ENCODE measurements at regions not wholly inside any gene's neighbourhood (a gene's known extent, or its start where the extent isn't known, plus 50 kb on each side); places are given as distances from the start of the nearest gene placed in this dataset.

DNA sequence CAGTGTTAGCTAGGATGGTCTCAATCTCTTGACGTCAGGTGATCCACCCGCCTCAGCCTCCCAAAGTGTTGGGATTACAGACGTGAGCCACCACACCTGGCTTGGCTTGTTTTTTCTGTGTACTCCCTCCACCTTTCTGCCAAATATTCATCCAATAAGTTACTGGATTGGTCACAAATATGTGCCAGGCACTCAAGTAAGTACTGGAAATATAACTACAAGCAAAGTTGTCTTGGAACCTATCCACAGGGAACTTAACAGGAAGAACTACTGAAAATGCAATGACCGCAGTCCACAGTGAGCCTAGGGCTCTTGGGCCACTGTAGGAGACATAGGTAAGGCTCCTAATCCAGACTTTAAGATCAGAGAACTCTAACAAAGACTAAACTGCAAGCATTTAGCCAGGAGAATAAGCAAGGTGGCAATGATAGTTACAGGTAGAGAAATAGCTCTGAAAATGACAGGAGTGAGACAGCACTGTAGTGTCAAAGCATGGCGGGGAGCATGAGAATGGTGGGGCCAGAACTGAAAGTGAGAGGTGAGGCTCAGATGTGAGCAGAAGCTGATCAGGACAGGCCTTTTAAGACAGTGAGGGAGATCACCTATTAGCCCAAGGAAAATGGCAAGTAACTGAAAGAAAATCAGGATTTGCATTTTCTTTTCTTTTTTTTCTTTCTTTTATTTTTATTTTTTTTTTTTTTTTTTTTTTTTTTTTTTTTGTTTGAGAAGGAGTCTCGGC lies 252.1 kb downstream of the RBM43 start (continued):
- TF ChIP-seq, protein P1, sequence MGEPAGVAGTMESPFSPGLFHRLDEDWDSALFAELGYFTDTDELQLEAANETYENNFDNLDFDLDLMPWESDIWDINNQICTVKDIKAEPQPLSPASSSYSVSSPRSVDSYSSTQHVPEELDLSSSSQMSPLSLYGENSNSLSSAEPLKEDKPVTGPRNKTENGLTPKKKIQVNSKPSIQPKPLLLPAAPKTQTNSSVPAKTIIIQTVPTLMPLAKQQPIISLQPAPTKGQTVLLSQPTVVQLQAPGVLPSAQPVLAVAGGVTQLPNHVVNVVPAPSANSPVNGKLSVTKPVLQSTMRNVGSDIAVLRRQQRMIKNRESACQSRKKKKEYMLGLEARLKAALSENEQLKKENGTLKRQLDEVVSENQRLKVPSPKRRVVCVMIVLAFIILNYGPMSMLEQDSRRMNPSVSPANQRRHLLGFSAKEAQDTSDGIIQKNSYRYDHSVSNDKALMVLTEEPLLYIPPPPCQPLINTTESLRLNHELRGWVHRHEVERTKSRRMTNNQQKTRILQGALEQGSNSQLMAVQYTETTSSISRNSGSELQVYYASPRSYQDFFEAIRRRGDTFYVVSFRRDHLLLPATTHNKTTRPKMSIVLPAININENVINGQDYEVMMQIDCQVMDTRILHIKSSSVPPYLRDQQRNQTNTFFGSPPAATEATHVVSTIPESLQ (CRISPR knock-in tag; IDR thresholded peaks at IDR 0.05): no peak
- no peak for TF ChIP-seq ZNF263 (CRISPR knock-in tag; IDR thresholded peaks at IDR 0.05; ENCODE audit: low read depth)
- no peak for TF ChIP-seq PRRX2 (CRISPR knock-in tag; IDR thresholded peaks at IDR 0.05)
- TF ChIP-seq NFATC4 (CRISPR knock-in tag; IDR thresholded peaks at IDR 0.05): no peak
- TF ChIP-seq ZNF232 (CRISPR knock-in tag; IDR thresholded peaks at IDR 0.05): no peak
- TF ChIP-seq, protein P2, sequence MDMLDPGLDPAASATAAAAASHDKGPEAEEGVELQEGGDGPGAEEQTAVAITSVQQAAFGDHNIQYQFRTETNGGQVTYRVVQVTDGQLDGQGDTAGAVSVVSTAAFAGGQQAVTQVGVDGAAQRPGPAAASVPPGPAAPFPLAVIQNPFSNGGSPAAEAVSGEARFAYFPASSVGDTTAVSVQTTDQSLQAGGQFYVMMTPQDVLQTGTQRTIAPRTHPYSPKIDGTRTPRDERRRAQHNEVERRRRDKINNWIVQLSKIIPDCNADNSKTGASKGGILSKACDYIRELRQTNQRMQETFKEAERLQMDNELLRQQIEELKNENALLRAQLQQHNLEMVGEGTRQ (CRISPR knock-in tag; IDR thresholded peaks at IDR 0.05): no peak

GRCh38 chr2:151007365-151007764 lies 254.3 kb downstream of the RBM43 start:
- Mint-ChIP-seq H3K27me3 (ENCODE audit: low read depth) (no peaks in the 10 kb centered on the region), H3K36me3 (peaks cover 2% of the 10 kb centered on the region; the same call in 1 of the 2 replicates), H3K27ac (no peak overlapping the region), H3K9me3 (no peaks in the 10 kb centered on the region), H3K4me1 (peaks cover 17% of the 10 kb centered on the region), H3K4me3 (no peak overlapping the region)
- TF ChIP-seq, protein P3, sequence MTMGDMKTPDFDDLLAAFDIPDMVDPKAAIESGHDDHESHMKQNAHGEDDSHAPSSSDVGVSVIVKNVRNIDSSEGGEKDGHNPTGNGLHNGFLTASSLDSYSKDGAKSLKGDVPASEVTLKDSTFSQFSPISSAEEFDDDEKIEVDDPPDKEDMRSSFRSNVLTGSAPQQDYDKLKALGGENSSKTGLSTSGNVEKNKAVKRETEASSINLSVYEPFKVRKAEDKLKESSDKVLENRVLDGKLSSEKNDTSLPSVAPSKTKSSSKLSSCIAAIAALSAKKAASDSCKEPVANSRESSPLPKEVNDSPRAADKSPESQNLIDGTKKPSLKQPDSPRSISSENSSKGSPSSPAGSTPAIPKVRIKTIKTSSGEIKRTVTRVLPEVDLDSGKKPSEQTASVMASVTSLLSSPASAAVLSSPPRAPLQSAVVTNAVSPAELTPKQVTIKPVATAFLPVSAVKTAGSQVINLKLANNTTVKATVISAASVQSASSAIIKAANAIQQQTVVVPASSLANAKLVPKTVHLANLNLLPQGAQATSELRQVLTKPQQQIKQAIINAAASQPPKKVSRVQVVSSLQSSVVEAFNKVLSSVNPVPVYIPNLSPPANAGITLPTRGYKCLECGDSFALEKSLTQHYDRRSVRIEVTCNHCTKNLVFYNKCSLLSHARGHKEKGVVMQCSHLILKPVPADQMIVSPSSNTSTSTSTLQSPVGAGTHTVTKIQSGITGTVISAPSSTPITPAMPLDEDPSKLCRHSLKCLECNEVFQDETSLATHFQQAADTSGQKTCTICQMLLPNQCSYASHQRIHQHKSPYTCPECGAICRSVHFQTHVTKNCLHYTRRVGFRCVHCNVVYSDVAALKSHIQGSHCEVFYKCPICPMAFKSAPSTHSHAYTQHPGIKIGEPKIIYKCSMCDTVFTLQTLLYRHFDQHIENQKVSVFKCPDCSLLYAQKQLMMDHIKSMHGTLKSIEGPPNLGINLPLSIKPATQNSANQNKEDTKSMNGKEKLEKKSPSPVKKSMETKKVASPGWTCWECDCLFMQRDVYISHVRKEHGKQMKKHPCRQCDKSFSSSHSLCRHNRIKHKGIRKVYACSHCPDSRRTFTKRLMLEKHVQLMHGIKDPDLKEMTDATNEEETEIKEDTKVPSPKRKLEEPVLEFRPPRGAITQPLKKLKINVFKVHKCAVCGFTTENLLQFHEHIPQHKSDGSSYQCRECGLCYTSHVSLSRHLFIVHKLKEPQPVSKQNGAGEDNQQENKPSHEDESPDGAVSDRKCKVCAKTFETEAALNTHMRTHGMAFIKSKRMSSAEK (CRISPR knock-in tag; IDR thresholded peaks at IDR 0.05; ENCODE audit: borderline replicate concordance): no peak
- TF ChIP-seq RORB (CRISPR knock-in tag; IDR thresholded peaks at IDR 0.05) (no peak), FOXK1 (CRISPR knock-in tag; IDR thresholded peaks at IDR 0.05) (no peak), ZNF416 (CRISPR knock-in tag; IDR thresholded peaks at IDR 0.05) (no peak), MYBL2 (CRISPR knock-in tag; IDR thresholded peaks at IDR 0.05) (no peak), CBFB (CRISPR knock-in tag; IDR thresholded peaks at IDR 0.05; ENCODE audit: low read depth) (no peak)
- DNase-seq (ENCODE audit: low spot score) (no peak), ATAC-seq (no peak)
- CTCF ChIA-PET: no interaction called here
- POLR2A ChIA-PET: interaction anchor here (1.0 kb wide), 1 partner anchor 20 kb away, joined by 3 read pairs; no protein-coding TSS in a partner anchor

DNA sequence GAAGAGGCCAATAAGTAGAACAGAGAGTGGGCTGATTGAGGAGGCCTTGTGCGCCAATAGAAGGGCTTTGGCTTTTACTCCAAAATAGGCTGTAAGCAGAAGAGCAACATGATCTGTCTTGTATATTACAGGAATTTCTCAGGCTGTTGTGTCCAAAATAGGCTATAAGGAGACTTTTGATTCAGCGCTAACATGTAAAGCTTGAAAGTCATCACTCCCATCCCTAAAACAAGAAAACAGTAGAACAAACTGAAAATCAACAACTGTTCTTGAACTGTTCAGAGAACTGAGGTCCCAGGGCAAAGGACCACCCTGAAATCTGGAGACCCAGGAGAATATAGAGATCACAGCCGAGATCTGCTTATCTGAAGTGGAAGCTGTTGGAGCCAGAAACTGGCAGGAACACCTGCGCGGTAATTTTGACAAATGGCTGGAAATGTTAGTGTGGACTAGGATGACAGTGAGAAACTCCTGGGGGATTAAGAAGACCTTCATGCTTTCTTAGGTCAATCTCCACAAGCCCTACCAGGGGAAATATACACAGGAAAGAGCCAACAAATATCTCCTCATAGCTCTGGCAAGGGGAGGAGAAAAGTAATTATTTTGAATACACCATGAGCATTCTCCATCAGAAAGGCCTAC lies 258.6 kb downstream of the RBM43 start:
- CTCF ChIA-PET: no interaction called here
- ATAC-seq: no peak
- H3K27ac Mint-ChIP-seq: no peak overlapping the region
- H3K27me3 Mint-ChIP-seq (ENCODE audit: low read depth): no peaks in the 10 kb centered on the region
- peaks cover 5% of the 10 kb centered on the region; the same call in 1 of the 2 replicates for H3K4me1 Mint-ChIP-seq
- TF ChIP-seq OVOL2 (CRISPR knock-in tag; IDR thresholded peaks at IDR 0.05; ENCODE audit: borderline replicate concordance): no peak
- TF ChIP-seq NFATC4 (CRISPR knock-in tag; IDR thresholded peaks at IDR 0.05): no peak
- TF ChIP-seq SOX15 (CRISPR knock-in tag; IDR thresholded peaks at IDR 0.05): no peak
- TF ChIP-seq GRHL2 (CRISPR knock-in tag; IDR thresholded peaks at IDR 0.05; ENCODE audit: insufficient replicate concordance, severe bottlenecking): no peak
- TF ChIP-seq NR3C1 (CRISPR knock-in tag; conservative IDR thresholded peaks at IDR 0.05; ENCODE audit: low read depth): no peak
- no peak for TF ChIP-seq ERG (CRISPR knock-in tag; IDR thresholded peaks at IDR 0.05)
- no peak for TF ChIP-seq ZNF317 (CRISPR knock-in tag; IDR thresholded peaks at IDR 0.05; ENCODE audit: borderline replicate concordance, low read depth)
- no peak for TF ChIP-seq TEAD4 (CRISPR knock-in tag; IDR thresholded peaks at IDR 0.05)
- H3K4me3 Mint-ChIP-seq: no peak overlapping the region
- no peaks in the 10 kb centered on the region for H3K36me3 Mint-ChIP-seq
- no peak for DNase-seq (ENCODE audit: low spot score)
- POLR2A ChIA-PET: no interaction called here
- no peaks in the 10 kb centered on the region for H3K9me3 Mint-ChIP-seq

Data from WTC11 (cell line).